ENCODE measurements at regions not wholly inside any gene's neighbourhood (a gene's known extent, or its start where the extent isn't known, plus 50 kb on each side); places are given as distances from the start of the nearest gene placed in this dataset.

- CTCF ChIA-PET, result no interaction called here
- no peak for DNase-seq
- BruUV-seq (replicated peaks), result no TSS peak
- Mint-ChIP-seq H3K9me3 (ENCODE audit: low read depth, unreplicated experiment) (no peaks in the 10 kb centered on the region), H3K4me3 (ENCODE audit: low read depth, unreplicated experiment) (no peak overlapping the region), H3K36me3 (ENCODE audit: insufficient read depth, unreplicated experiment) (no peaks in the 10 kb centered on the region), H3K4me1 (ENCODE audit: low read depth, unreplicated experiment) (no peaks in the 10 kb centered on the region), H3K27ac (ENCODE audit: unreplicated experiment) (no peak overlapping the region), H3K27me3 (ENCODE audit: unreplicated experiment) (no peaks in the 10 kb centered on the region)
- TF ChIP-seq, protein P1, sequence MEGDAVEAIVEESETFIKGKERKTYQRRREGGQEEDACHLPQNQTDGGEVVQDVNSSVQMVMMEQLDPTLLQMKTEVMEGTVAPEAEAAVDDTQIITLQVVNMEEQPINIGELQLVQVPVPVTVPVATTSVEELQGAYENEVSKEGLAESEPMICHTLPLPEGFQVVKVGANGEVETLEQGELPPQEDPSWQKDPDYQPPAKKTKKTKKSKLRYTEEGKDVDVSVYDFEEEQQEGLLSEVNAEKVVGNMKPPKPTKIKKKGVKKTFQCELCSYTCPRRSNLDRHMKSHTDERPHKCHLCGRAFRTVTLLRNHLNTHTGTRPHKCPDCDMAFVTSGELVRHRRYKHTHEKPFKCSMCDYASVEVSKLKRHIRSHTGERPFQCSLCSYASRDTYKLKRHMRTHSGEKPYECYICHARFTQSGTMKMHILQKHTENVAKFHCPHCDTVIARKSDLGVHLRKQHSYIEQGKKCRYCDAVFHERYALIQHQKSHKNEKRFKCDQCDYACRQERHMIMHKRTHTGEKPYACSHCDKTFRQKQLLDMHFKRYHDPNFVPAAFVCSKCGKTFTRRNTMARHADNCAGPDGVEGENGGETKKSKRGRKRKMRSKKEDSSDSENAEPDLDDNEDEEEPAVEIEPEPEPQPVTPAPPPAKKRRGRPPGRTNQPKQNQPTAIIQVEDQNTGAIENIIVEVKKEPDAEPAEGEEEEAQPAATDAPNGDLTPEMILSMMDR (IDR thresholded peaks at IDR 0.05; ENCODE audit: unreplicated experiment), result no peak
- intact Hi-C loops (cut with micrococcal nuclease; ENCODE audit: unreplicated experiment), result no loop called here
Observed at GRCh38 chr4:96036781-96037180, 196.9 kb downstream of the PDHA2 start.

GRCh38 chr4:96037705-96038104, 197.8 kb downstream of the PDHA2 start:
- TF ChIP-seq, protein P1 (IDR thresholded peaks at IDR 0.05; ENCODE audit: unreplicated experiment), result no peak
- DNase-seq, result no peak
- CTCF ChIA-PET, result no interaction called here
- Mint-ChIP-seq H3K4me1 (ENCODE audit: low read depth, unreplicated experiment) (no peaks in the 10 kb centered on the region), H3K4me3 (ENCODE audit: low read depth, unreplicated experiment) (no peak overlapping the region), H3K27ac (ENCODE audit: unreplicated experiment) (no peak overlapping the region), H3K36me3 (ENCODE audit: insufficient read depth, unreplicated experiment) (no peaks in the 10 kb centered on the region), H3K9me3 (ENCODE audit: low read depth, unreplicated experiment) (no peaks in the 10 kb centered on the region), H3K27me3 (ENCODE audit: unreplicated experiment) (no peaks in the 10 kb centered on the region)
- no TSS peak for BruUV-seq (replicated peaks)
- intact Hi-C loops (cut with micrococcal nuclease; ENCODE audit: unreplicated experiment), result no loop called here

GRCh38 chr4:96039217-96039616, 199.3 kb downstream of the PDHA2 start:
- intact Hi-C loops (cut with micrococcal nuclease; ENCODE audit: unreplicated experiment), result no loop called here
- H3K27me3 Mint-ChIP-seq (ENCODE audit: unreplicated experiment), result no peaks in the 10 kb centered on the region
- no peaks in the 10 kb centered on the region for H3K4me1 Mint-ChIP-seq (ENCODE audit: low read depth, unreplicated experiment)
- no peak overlapping the region for H3K27ac Mint-ChIP-seq (ENCODE audit: unreplicated experiment)
- no TSS peak for BruUV-seq (replicated peaks)
- DNase-seq, result no peak
- no peaks in the 10 kb centered on the region for H3K9me3 Mint-ChIP-seq (ENCODE audit: low read depth, unreplicated experiment)
- CTCF ChIA-PET, result no interaction called here
- H3K36me3 Mint-ChIP-seq (ENCODE audit: insufficient read depth, unreplicated experiment), result no peaks in the 10 kb centered on the region
- TF ChIP-seq, protein P1 (IDR thresholded peaks at IDR 0.05; ENCODE audit: unreplicated experiment), result no peak
- no peak overlapping the region for H3K4me3 Mint-ChIP-seq (ENCODE audit: low read depth, unreplicated experiment)

DNA sequence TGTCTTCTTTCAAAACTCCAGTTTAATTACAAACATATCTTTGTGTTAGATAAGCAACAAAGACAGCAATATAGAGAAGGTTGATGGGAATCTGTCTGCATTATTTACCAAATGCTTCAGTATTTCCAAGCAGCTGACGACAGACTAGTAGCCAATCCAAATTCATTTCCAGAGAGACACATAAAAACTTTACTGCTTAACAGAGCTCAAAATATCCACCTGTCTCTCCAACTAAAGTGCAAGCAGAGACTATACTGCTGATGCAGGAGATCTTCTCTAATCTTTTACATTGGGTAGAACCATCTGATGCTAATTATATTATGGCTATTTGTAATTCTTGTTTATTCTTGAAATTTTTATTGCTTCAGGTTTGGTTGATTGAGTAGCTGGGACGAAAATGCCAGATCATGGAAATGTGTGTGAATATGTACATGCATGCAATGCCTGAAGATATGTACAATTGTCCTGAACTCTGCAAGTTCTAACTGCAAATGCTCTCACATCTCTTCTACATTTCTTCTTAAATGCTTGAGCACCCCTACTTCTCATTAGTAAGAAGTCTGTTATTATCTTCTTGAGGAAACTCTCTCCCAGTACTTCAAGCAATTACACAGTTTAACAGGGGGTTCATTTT, 200.0 kb downstream of the PDHA2 start:
- intact Hi-C loops (cut with micrococcal nuclease; ENCODE audit: unreplicated experiment), result no loop called here
- no peaks in the 10 kb centered on the region for H3K9me3 Mint-ChIP-seq (ENCODE audit: low read depth, unreplicated experiment)
- BruUV-seq (replicated peaks), result no TSS peak
- no peak overlapping the region for H3K4me3 Mint-ChIP-seq (ENCODE audit: low read depth, unreplicated experiment)
- no peaks in the 10 kb centered on the region for H3K36me3 Mint-ChIP-seq (ENCODE audit: insufficient read depth, unreplicated experiment)
- TF ChIP-seq, protein P1 (IDR thresholded peaks at IDR 0.05; ENCODE audit: unreplicated experiment), result no peak
- no peaks in the 10 kb centered on the region for H3K27me3 Mint-ChIP-seq (ENCODE audit: unreplicated experiment)
- H3K27ac Mint-ChIP-seq (ENCODE audit: unreplicated experiment), result no peak overlapping the region
- no peak for DNase-seq
- no peaks in the 10 kb centered on the region for H3K4me1 Mint-ChIP-seq (ENCODE audit: low read depth, unreplicated experiment)
- CTCF ChIA-PET, result no interaction called here
